ENCODE measurements at regions not wholly inside any gene's neighbourhood (a gene's known extent, or its start where the extent isn't known, plus 50 kb on each side); places are given as distances from the start of the nearest gene placed in this dataset.
"Not testable (repeated sequence)": the region's sequence is repeated elsewhere in the genome, so short reads cannot be mapped to it uniquely, and the experiment has no call there.

- H3K27ac Mint-ChIP-seq; H3K27me3 Mint-ChIP-seq (ENCODE audit: low read depth); H3K36me3 Mint-ChIP-seq (ENCODE audit: low read depth); H3K9me3 Mint-ChIP-seq; intact Hi-C loops (cut with micrococcal nuclease); H3K4me3 Mint-ChIP-seq (ENCODE audit: low read depth); H3K4me1 Mint-ChIP-seq (ENCODE audit: low read depth); DNase-seq (ENCODE audit: low spot score): not testable (repeated sequence)
These were observed 395.3 kb downstream of the ATP23 start for GRCh38 chr12:58336581-58337242.

GRCh38 chr12:58337539-58337938 is 396.2 kb downstream of the ATP23 start:
- H3K9me3 Mint-ChIP-seq; DNase-seq (ENCODE audit: low spot score); H3K36me3 Mint-ChIP-seq (ENCODE audit: low read depth); H3K27ac Mint-ChIP-seq; H3K4me3 Mint-ChIP-seq (ENCODE audit: low read depth); H3K27me3 Mint-ChIP-seq (ENCODE audit: low read depth); H3K4me1 Mint-ChIP-seq (ENCODE audit: low read depth); intact Hi-C loops (cut with micrococcal nuclease): not testable (repeated sequence)

- no peaks in the 10 kb centered on the region for H3K36me3 Mint-ChIP-seq (ENCODE audit: low read depth)
- no peaks in the 10 kb centered on the region for H3K9me3 Mint-ChIP-seq
- H3K4me3 Mint-ChIP-seq (ENCODE audit: low read depth): no peak overlapping the region
- intact Hi-C loops (cut with micrococcal nuclease): no loop called here
- no peaks in the 10 kb centered on the region for H3K27me3 Mint-ChIP-seq (ENCODE audit: low read depth)
- no peak for DNase-seq (ENCODE audit: low spot score)
- H3K4me1 Mint-ChIP-seq (ENCODE audit: low read depth): no peaks in the 10 kb centered on the region
- no peak overlapping the region for H3K27ac Mint-ChIP-seq
These were observed 400.4 kb downstream of the ATP23 start for GRCh38 chr12:58341791-58342190.

GRCh38 chr12:58342736-58343135 is 401.4 kb downstream of the ATP23 start:
- H3K4me3 Mint-ChIP-seq (ENCODE audit: low read depth): no peak overlapping the region
- intact Hi-C loops (cut with micrococcal nuclease): no loop called here
- no peak overlapping the region for H3K27ac Mint-ChIP-seq
- DNase-seq (ENCODE audit: low spot score): no peak
- no peaks in the 10 kb centered on the region for H3K27me3 Mint-ChIP-seq (ENCODE audit: low read depth)
- H3K36me3 Mint-ChIP-seq (ENCODE audit: low read depth): no peaks in the 10 kb centered on the region
- H3K4me1 Mint-ChIP-seq (ENCODE audit: low read depth): no peaks in the 10 kb centered on the region
- H3K9me3 Mint-ChIP-seq: no peaks in the 10 kb centered on the region

- Mint-ChIP-seq H3K36me3 (ENCODE audit: low read depth) (no peaks in the 10 kb centered on the region), H3K4me1 (ENCODE audit: low read depth) (no peaks in the 10 kb centered on the region), H3K4me3 (ENCODE audit: low read depth) (no peak overlapping the region), H3K9me3 (no peaks in the 10 kb centered on the region), H3K27ac (no peak overlapping the region), H3K27me3 (ENCODE audit: low read depth) (peaks cover 1% of the 10 kb centered on the region)
- DNase-seq (ENCODE audit: low spot score): no peak
- intact Hi-C loops (cut with micrococcal nuclease): loop anchor here (1.0 kb wide), 1 partner anchor 97 kb away; no protein-coding TSS in a partner anchor
These were observed 404.8 kb downstream of the ATP23 start for GRCh38 chr12:58346032-58346632.

GRCh38 chr12:58347188-58347587 is 405.8 kb downstream of the ATP23 start:
- Mint-ChIP-seq H3K27me3 (ENCODE audit: low read depth) (peaks cover 1% of the 10 kb centered on the region), H3K27ac (no peak overlapping the region), H3K4me1 (ENCODE audit: low read depth) (no peaks in the 10 kb centered on the region), H3K4me3 (ENCODE audit: low read depth) (no peak overlapping the region), H3K36me3 (ENCODE audit: low read depth) (no peaks in the 10 kb centered on the region), H3K9me3 (no peaks in the 10 kb centered on the region)
- DNase-seq (ENCODE audit: low spot score): no peak
- intact Hi-C loops (cut with micrococcal nuclease): no loop called here

GRCh38 chr12:58347691-58348090 is 406.3 kb downstream of the ATP23 start:
- H3K9me3 Mint-ChIP-seq: no peaks in the 10 kb centered on the region
- no peak overlapping the region for H3K27ac Mint-ChIP-seq
- H3K27me3 Mint-ChIP-seq (ENCODE audit: low read depth): peaks cover 1% of the 10 kb centered on the region
- intact Hi-C loops (cut with micrococcal nuclease): no loop called here
- no peaks in the 10 kb centered on the region for H3K36me3 Mint-ChIP-seq (ENCODE audit: low read depth)
- no peak overlapping the region for H3K4me3 Mint-ChIP-seq (ENCODE audit: low read depth)
- H3K4me1 Mint-ChIP-seq (ENCODE audit: low read depth): no peaks in the 10 kb centered on the region
- DNase-seq (ENCODE audit: low spot score): no peak

GRCh38 chr12:58349161-58349560 is 407.8 kb downstream of the ATP23 start:
- Mint-ChIP-seq H3K27me3 (ENCODE audit: low read depth) (peaks cover 3% of the 10 kb centered on the region), H3K4me1 (ENCODE audit: low read depth) (no peaks in the 10 kb centered on the region), H3K36me3 (ENCODE audit: low read depth) (no peaks in the 10 kb centered on the region), H3K27ac (no peak overlapping the region), H3K9me3 (no peaks in the 10 kb centered on the region), H3K4me3 (ENCODE audit: low read depth) (no peak overlapping the region)
- intact Hi-C loops (cut with micrococcal nuclease): no loop called here
- DNase-seq (ENCODE audit: low spot score): no peak

- Mint-ChIP-seq H3K27me3 (ENCODE audit: low read depth) (peaks cover 1% of the 10 kb centered on the region), H3K4me1 (ENCODE audit: low read depth) (no peaks in the 10 kb centered on the region), H3K27ac (no peak overlapping the region), H3K4me3 (ENCODE audit: low read depth) (no peak overlapping the region), H3K36me3 (ENCODE audit: low read depth) (no peaks in the 10 kb centered on the region), H3K9me3 (no peaks in the 10 kb centered on the region)
- DNase-seq (ENCODE audit: low spot score): no peak
- intact Hi-C loops (cut with micrococcal nuclease): no loop called here
These were observed 415.4 kb downstream of the ATP23 start for GRCh38 chr12:58356794-58357193.

- Mint-ChIP-seq H3K9me3 (no peaks in the 10 kb centered on the region), H3K27me3 (ENCODE audit: low read depth) (peaks cover 1% of the 10 kb centered on the region), H3K27ac (no peak overlapping the region), H3K4me1 (ENCODE audit: low read depth) (no peaks in the 10 kb centered on the region), H3K36me3 (ENCODE audit: low read depth) (no peaks in the 10 kb centered on the region), H3K4me3 (ENCODE audit: low read depth) (no peak overlapping the region)
- DNase-seq (ENCODE audit: low spot score): no peak
- intact Hi-C loops (cut with micrococcal nuclease): no loop called here
These were observed 416.1 kb downstream of the ATP23 start for GRCh38 chr12:58357511-58357910.

- Mint-ChIP-seq H3K4me3 (ENCODE audit: low read depth) (no peak overlapping the region), H3K36me3 (ENCODE audit: low read depth) (no peaks in the 10 kb centered on the region), H3K9me3 (no peaks in the 10 kb centered on the region), H3K4me1 (ENCODE audit: low read depth) (no peaks in the 10 kb centered on the region), H3K27ac (no peak overlapping the region), H3K27me3 (ENCODE audit: low read depth) (no peaks in the 10 kb centered on the region)
- intact Hi-C loops (cut with micrococcal nuclease): no loop called here
- DNase-seq (ENCODE audit: low spot score): no peak
These were observed 417.0 kb downstream of the ATP23 start for GRCh38 chr12:58358369-58358768.

- Mint-ChIP-seq H3K27me3 (ENCODE audit: low read depth) (no peaks in the 10 kb centered on the region), H3K4me1 (ENCODE audit: low read depth) (no peaks in the 10 kb centered on the region), H3K9me3 (no peaks in the 10 kb centered on the region), H3K4me3 (ENCODE audit: low read depth) (no peak overlapping the region), H3K27ac (no peak overlapping the region), H3K36me3 (ENCODE audit: low read depth) (no peaks in the 10 kb centered on the region)
- DNase-seq (ENCODE audit: low spot score): no peak
- intact Hi-C loops (cut with micrococcal nuclease): no loop called here
These were observed 417.7 kb downstream of the ATP23 start for GRCh38 chr12:58359084-58359483.

GRCh38 chr12:58361056-58361455 is 419.7 kb downstream of the ATP23 start:
- no peak for DNase-seq (ENCODE audit: low spot score)
- Mint-ChIP-seq H3K9me3 (no peaks in the 10 kb centered on the region), H3K27ac (no peak overlapping the region), H3K4me3 (ENCODE audit: low read depth) (no peak overlapping the region), H3K36me3 (ENCODE audit: low read depth) (no peaks in the 10 kb centered on the region), H3K4me1 (ENCODE audit: low read depth) (no peaks in the 10 kb centered on the region), H3K27me3 (ENCODE audit: low read depth) (no peaks in the 10 kb centered on the region)
- intact Hi-C loops (cut with micrococcal nuclease): no loop called here

Measured in activated T-helper 2 cell treated with anti-CD3 and anti-CD28 coated beads, Interferon-gamma antibody, Interleukin-2, Interleukin-4, amounts not matched to agents 10 μg/mL and 5 μg/mL and 100 μg/mL, durations not matched to agents 14 hours and 24 hours and 36 hours (primary cell).